GM18909 (cell line): ENCODE measurements at regions not wholly inside any gene's neighbourhood (a gene's known extent, or its start where the extent isn't known, plus 50 kb on each side); places are given as distances from the start of the nearest gene placed in this dataset.
"Not testable (repeated sequence)": the region's sequence is repeated elsewhere in the genome, so short reads cannot be mapped to it uniquely, and the experiment has no call there.

Source experiments
- ATAC-seq: cut with Tn5 transposase; IDR thresholded peaks from one replicate; pipeline ENCODE4 v1.9.1; 2021; ENCODE audit warnings: mild to moderate bottlenecking; ENCODE audit not compliant: unreplicated experiment, poor library complexity

DNA sequence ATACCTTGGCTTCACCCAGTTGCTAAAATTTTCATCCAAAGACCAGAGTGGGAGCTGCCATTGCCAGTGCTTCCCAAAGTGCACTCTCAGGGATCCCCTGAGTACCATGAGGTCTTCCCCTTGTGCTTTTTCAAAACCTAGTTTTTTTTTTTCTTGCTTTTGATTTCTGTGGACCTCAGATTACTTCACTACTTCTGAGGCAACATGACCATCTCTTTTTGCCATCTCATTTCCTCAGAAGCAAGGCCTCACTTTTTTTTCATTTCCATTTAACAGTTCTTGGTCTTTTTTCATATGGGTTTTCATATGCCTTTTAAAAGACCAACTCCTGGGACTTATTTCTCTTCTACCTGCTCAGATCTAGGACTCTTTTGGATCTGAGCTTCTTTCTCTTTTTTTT, 64.1 kb upstream of the MMS22L start:
- ATAC-seq: no peak

DNA sequence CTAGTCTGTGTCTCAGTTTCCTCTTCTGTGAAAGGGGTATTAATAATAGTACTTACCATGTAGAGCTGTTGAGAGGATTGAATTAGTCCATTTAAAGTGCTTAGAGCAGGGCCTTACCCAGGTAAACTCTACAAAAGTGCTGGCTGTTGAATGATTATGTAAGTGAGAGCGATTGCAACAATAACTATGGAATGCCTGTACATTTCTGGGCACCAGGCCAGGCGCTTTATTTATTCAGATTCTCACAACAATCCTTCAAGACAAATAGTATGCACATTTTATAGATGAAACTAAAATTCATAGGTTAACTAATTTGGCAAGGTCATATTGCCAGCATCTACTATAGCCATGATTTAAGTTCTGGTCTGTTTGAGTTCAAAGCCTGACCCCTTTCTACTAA, 78.3 kb upstream of the MMS22L start:
- ATAC-seq: no peak

DNA sequence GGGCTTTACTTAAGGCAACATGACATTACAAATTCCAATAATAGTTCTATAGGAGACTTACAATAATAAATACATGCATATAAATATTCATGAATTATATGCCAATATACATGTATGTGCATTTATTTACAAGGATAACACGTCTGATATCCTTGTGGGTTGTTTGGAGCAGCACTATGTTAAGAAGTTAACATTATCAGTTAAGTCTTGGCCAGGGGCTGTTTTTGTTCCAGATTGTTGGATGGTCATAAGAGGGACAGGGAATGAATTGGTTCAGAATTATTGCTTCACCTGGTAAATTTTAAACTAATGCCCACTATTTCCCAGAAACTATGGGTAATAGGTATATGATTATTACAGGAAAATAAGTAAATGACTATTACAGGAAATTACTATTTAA, 81.3 kb upstream of the MMS22L start:
- ATAC-seq: no peak

DNA sequence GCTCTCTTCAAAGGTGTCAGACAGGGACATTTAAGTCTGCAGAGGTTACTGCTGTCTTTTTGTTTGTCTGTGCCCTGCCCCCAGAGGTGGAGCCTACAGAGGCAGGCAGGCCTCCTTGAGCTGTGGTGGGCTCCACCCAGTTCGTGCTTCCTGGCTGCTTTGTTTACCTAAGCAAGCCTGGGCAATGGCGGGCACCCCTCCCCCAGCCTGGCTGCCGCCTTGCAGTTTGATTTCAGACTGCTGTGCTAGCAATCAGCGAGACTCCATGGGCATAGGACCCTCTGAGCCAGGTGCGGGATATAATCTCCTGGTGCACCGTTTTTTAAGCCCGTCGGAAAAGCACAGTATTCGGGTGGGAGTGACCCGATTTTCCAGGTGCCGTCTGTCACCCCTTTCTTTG, 99.1 kb upstream of the MMS22L start:
- not testable (repeated sequence) for ATAC-seq

DNA sequence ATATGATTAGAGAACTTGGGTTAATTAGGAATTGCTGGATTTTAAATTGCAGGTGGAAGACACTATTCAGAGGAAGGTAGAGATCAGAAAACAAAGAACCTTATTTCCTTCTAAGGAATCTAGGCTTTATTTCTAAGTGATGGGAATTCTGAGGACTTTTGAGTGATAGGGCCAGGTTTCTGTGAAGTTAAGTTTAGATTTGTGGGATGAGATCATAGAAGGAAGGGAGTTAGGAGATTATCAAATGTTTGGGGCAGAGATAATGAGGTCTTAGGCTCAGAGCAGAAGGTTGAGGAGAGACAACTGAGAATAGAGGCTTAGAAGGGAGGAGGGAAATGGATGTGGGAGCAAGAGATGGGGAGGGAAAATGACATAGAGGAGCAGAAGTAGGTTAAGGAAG, 109.7 kb upstream of the MMS22L start:
- no peak for ATAC-seq

DNA sequence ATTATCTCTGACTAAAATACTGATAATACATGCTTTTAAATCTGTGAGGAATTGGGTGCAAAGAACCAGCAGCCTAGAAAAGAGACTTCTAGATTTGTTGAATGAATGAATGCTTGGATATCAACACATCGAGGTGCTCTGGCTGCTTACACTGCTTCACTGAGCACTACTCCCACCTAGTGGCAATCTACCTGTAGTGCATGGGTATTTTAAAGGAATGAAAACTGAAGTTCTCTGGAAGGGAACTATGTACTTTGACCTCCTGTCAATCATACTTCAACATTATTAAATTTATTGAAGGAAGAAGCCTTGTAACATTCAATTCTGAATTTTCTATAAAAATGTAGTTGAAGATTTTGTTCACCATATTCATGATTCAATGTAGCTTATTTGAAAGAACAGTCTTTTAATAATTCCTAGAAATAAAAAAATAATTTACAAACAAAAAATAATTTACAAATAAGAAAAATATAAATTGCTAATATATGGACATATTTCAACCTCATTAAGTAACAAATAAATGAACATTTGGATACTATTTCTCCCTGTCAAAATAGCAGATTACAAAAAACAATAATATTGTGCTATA, 111.2 kb upstream of the MMS22L start:
- ATAC-seq: peak; percentile 90

DNA sequence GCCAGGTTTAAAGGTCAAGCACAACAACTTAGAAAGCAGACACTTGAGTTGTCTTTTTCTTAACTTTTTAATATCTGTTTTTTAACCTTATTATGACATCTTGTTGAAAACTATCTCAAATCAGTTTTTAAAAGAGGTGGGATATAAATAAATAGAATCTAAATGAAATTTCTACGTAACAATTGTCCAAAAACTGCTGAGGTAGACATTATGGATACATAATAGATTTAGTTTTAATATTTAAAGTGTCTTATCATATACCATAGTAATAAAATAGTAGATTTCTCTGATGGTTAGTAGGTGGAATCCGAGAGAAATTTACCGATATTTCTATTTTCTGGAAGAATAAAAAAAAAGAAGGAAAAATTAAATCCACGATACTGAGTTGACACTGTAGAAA, 113.9 kb upstream of the MMS22L start:
- no peak for ATAC-seq

DNA sequence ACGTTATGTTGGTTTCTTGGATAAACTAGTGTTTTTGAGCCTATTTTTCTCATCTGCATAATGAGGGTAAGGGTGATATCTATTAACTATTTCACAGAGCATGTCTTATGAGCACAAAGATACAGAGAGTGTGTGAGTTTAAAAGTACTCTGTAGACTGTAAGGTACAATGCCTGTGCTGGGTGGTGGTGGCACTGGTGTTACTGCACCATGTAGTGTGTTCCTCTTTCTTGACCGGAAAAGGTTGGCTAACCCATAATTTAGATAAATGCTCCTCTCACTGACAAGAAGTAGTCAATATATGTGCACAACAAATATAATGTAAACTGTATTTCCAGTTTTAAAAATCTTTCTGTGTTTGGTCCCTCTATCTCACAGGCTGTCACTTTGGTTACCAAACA, 116.2 kb upstream of the MMS22L start:
- no peak for ATAC-seq

DNA sequence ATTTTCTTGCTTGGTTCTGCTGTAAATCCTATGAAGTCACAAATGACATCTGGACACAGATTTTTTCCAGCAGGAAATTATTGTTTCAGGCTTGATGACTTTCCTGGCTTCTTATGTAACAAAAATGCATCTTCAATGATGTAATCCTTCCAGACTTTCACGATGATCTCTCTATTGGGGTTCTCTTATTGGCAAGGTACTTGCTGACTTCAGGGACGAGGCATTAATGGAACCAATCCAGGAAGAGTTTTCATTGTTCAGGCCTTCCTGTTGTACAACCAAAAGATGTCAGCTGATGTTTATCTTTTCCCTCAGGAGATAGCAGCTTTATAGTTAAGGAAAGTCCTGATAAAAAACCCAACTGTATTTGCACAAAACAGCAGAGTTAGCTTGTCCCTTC, 118.5 kb upstream of the MMS22L start:
- ATAC-seq: no peak

DNA sequence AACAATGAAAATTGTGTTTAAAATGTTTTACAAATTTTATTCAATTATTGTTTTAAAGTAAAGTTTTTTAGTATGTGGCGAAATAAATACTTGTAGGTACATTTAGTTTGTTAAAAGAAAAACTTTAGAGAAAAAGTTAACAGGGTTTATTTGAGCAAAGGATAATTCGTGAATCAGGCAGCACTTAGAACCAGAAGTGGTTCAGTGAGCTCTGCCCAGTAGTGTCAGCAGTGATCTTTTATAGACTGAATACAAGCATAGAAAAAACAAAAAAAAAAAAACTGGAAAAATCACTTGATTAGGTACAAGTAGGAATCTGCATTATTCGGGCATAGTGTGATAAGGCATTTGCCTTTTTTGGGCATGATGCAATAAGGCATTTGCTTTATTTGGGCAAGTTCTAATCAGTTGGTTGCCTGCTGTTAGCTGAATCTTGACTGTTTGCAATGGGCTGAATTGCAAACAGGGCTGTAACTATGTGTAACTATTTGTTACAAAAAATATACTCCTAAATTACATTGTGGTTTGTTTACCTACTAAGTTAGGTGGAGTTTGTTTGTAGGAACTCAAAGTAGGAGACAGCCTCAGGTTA, 122.9 kb upstream of the MMS22L start:
- no peak for ATAC-seq

DNA sequence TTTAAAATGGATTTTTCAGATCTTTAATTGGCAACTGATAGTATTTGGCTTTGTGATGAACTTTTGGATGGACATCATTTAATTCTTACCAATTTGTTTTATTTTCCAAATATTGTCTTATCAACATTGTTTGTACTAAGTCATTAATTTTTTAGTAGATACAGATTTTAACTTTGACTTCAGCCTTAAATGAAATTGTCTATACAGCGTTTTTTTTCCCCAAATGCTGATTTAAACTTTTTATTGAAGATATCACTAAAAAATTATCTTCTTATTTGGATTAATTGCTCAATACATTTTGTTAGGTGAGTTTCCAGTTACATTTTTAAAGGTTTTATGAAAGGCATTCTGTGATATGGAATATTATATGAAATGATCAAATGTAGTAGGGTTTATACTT, 123.6 kb upstream of the MMS22L start:
- no peak for ATAC-seq

DNA sequence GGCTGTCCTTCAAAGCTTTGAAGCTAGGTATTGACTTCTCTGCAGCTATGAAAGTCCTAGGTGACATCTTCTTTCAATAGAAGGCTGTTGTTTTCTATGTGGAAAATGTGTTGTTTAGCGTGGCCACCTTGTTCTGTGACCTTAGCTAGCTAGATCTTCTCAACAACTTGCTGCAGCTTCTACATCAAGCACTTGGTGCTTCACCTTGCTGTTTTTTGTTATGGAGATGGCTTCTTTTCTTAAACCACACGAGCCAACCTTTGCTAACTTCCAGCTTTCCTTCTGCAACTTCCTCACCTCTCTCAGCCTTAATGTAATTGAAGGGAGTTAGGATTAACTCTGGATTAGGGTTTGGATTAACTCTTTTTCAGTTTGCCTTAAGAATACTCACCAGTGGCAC, 128.6 kb upstream of the MMS22L start:
- no peak for ATAC-seq

DNA sequence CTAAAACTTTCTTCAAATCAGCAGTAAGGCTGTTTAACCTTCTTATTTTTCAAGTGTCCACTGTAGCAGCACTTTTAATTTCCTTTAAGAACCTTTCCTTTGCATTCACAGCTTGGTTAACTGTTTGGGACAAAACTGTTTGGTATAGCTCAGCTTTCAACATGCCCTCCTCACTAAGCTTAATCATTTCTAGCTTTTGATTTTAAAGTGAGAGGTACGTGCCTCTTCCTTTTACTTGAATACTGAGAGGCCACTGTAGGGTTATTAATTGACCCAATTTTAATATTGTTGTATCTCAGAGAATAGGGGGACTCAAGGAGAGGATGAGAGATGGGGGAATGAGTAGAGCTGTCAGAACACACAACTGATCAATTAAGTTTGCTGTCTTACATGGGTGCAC, 129.5 kb upstream of the MMS22L start:
- ATAC-seq: no peak

DNA sequence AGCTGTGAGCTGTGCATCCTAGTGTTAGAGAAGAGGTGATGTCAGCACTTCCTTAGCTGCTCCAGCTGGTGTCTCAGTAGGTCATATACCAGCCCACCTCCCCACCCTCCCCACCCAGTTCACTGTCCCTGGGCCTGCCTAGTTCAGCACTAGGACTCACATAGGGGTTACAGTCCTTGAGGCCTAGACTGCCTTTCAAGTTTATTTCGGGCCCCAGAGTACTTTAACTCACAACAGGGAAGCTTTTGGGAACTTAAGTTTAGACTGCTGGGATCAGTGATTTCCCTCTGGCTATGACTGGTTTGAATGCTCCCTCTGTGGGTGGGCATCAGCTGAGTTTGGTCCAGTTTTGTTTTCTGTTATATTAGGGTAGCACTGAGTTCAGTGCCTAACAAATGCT, 139.2 kb upstream of the MMS22L start:
- ATAC-seq: no peak

DNA sequence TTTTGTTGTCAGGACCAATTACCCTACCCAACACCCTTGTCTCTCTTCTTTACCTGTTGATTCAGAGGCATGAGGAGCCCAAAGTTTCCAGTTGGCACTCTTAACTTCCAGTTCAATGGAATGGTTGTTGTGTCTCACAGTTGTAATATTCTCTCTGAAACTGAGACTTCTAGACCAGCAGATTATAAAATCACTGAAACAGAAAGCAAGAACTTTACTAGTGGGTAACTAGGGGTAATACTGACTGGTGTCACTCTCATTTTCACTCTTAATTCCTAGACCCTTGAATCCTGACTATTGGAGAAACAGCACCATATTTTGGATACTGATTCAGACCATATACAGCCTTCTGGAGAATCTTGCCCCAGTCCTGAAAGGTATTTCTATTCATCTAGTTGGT, 140.2 kb upstream of the MMS22L start:
- ATAC-seq: peak; percentile 68

DNA sequence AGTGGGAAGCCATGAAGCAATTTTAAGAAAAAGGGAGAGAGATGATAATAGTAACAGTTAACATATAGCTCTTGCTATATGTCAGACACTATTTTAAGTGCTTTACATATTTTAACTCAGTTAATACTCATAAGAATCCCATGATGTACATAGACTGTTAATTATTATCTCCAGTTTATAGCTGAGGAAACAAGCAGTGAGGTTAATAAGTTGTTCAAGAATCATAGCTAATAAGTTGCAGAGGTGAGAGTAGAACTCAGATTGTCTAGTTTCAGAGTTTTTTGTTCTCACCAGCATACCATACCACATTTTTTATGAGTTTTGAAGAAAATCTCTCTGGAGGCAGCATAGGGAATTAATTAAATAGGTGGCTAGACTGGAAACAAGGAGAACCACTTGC, 144.6 kb upstream of the MMS22L start:
- peak; percentile 90 for ATAC-seq

DNA sequence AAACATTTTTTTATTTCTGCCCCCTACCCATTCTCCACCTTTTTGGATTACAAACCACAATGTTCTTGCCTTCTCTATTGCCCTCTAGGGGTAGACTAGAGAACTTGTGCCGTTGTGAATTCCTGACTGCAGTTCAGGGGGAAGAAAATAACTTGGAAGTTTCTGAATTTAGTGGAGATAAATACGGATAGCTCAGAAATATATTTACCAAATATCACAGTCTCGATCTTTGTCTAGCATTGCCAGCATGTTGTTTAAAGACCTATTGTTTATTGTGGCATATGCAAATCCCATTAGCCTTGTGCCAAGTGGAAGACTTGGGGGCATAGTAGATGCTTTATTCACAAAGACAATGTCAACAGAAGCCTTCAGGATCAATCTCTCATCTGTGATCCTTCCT, 154.1 kb upstream of the MMS22L start:
- peak; percentile 66 for ATAC-seq

DNA sequence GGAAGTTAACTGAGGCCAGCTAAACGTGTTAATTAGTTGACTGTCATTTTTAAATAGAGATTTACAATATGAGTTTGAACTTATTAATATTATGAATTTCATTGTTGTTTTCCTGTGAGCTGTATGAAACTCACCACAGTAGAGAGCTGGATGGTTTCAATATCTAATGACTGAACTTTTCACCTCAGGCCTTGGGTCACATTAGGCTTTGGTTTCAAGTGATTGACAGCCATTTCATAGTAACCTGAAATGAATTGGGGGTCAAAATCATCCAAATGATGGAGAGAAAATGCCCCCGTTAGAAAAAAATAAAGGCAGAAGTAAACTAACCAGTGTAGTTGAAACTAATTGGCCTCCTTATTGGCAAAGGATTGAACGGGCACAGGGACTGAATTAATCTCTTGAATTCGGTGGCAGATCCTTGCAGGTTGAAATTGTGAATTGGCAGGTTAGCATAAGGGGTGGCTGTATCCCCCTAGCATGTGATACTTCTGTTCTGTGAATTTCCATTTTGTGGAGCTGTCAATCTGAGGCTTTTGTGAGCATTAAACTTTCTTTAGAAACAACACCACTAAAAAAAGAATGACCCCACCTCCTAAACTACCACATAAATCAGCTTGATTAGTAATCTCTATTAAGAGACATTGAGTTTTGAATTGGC, 155.1 kb upstream of the MMS22L start:
- ATAC-seq: peak; percentile 75

DNA sequence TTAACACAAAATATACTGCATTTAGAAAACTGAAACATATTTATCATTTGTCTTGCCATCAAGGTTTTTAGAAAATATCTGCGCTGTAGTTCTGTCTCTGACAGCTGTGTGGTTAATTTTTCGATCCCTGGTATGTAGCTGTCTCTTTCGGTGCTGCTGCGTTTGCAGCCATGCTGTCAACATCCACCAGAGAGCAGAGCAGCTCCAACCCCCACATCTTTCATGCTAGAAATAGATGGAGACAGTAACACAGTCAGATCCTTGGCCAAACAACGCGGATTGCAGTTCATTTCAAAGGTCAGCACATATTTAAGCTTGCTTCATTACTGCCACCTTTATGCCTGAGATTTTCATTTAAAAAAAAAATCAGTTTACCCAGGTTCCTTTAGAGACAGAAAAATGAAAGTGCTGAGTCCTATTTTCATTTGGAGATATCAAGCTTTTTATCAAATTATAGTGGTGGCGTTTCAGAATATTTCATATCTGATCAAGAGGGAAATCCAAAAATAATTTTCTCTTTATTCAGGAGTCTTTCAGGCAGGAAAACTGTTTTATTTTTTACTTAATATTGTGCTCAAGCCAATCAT, 157.7 kb upstream of the MMS22L start:
- peak; percentile 49 for ATAC-seq

DNA sequence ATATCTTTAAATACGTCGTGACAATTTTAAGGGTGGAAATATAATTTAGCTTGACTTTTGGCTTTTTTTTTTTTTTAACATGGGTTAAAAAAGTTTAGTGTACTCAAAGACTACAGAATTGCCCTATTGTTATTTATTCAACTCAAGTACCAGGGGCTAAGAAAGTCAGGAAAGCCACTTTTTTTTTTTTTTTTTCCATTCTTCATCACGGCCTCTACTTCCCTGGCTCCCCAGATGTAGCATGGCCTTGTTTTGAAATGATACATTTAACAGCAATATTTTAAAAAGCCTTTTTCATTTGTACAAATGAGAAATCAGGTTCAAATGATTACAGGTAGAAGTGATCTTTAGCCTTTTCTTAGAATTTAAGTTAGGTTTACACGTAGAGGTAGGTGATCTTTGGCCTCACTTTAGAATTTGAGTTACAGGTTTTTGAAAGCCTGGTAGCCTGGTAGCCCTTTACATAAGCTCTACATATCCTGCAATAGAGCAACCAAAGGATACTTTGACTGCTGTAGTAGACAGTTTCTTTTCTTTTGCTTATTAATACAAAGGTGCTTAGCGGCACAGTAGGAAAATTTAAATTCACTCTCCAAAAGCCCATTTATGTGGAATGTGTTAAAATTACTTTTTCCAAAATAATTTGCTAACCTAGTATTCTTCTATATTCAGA, 160.5 kb upstream of the MMS22L start:
- ATAC-seq: no peak

DNA sequence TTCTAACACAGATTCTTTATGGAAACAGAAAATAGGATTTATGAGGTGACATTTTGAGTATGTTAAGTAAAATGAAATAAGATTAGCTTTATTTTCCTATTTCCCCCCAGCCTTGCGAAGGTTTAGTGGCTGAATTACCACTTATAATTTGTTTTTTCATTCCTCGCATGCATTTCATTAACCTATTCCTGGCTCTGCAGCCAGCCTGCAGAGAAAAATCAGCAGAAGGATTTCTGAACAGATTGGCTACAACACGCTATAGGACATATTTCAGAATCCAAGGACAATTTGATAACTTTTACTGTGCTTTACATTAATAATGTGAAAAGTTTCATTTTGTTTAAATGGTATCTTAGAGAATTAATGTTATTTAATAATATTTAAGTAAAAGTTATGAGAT, 162.4 kb upstream of the MMS22L start:
- no peak for ATAC-seq
